ENCODE measurements at regions not wholly inside any gene's neighbourhood (a gene's known extent, or its start where the extent isn't known, plus 50 kb on each side); places are given as distances from the start of the nearest gene placed in this dataset.

DNA sequence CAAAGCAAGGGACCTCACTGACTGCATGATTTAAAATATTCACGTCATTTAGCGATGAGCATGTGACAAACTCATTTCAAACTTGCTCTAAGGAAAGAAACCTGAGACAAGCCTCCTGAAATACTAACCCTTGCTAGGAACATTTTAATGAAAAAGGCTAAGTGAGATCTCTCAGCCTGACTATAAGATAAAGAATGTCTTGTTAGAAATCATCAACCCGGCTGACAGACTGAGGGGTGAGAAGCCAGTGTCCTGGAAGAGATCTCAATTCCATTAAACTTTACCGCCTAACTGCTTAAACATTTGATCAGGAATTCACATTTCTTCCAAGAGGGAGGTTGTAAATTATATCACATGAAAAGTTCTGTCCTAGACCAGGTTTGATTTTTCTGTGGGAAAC is 274.8 kb upstream of the EXOC2 start:
- Histone ChIP-seq H3K36me3 (replicated peaks in 1 of 2; ENCODE audit: control insufficient read depth in 1 of 2, insufficient read depth in 2 of 2, low read length in 2 of 2) (no peaks in the 10 kb centered on the region), H3K27me3 (ENCODE audit: control insufficient read depth in 2 of 2, insufficient read depth in 2 of 2, low read length in 2 of 2) (no peaks in the 10 kb centered on the region), H3K79me2 (ENCODE audit: insufficient read depth, low read length) (no peaks in the 10 kb centered on the region), H3K9me3 (replicated peaks in 1 of 2; ENCODE audit: control insufficient read depth in 1 of 2, insufficient read depth in 1 of 2, low read length in 2 of 2) (no peaks in the 10 kb centered on the region), H3K4me1 (ENCODE audit: control insufficient read depth in 1 of 2, insufficient read depth in 2 of 2, low read length in 2 of 2) (no peaks in the 10 kb centered on the region), H4K20me1 (ENCODE audit: insufficient read depth, low read length) (no peaks in the 10 kb centered on the region), H3K27ac (ENCODE audit: low read depth in 1 of 2, low read length in 2 of 2) (no peak overlapping the region), H3K4me2 (replicated peaks; ENCODE audit: extremely low read depth, low read length, poor library complexity, severe bottlenecking) (no peak overlapping the region), H2AFZ (ENCODE audit: insufficient read depth, low read depth, low read length, poor library complexity, severe bottlenecking) (no peak overlapping the region), H3K4me3 (replicated peaks in 1 of 3; ENCODE audit: low read depth in 2 of 3, low read length in 3 of 3) (no peak overlapping the region), H3K9ac (ENCODE audit: insufficient read depth, low read length, poor library complexity, severe bottlenecking) (no peak overlapping the region)
- Mint-ChIP-seq H3K9me3 (peaks cover 0 to 6% (median 2%) of the 10 kb centered on the region in 7 donors), H3K4me3 (no peak overlapping the region), H3K36me3 (no peaks in the 10 kb centered on the region), H3K27me3 (ENCODE audit: low read depth in 3 of 3) (peaks cover 2 to 8% (median 3%) of the 10 kb centered on the region in 3 donors), H3K27ac (no peak overlapping the region), H3K4me1 (no peaks in the 10 kb centered on the region)
- TF ChIP-seq, protein P1, sequence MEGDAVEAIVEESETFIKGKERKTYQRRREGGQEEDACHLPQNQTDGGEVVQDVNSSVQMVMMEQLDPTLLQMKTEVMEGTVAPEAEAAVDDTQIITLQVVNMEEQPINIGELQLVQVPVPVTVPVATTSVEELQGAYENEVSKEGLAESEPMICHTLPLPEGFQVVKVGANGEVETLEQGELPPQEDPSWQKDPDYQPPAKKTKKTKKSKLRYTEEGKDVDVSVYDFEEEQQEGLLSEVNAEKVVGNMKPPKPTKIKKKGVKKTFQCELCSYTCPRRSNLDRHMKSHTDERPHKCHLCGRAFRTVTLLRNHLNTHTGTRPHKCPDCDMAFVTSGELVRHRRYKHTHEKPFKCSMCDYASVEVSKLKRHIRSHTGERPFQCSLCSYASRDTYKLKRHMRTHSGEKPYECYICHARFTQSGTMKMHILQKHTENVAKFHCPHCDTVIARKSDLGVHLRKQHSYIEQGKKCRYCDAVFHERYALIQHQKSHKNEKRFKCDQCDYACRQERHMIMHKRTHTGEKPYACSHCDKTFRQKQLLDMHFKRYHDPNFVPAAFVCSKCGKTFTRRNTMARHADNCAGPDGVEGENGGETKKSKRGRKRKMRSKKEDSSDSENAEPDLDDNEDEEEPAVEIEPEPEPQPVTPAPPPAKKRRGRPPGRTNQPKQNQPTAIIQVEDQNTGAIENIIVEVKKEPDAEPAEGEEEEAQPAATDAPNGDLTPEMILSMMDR (IDR thresholded peaks at IDR 0.05), result no peak
- WGBS (ENCODE audit: insufficient coverage), result 92% methylated on average over 2 of the region's 4 CpGs
- intact Hi-C loops (cut with micrococcal nuclease), result no loop called here
- no peak for DNase-seq

GRCh38 chr6:965343-965742 is 272.4 kb upstream of the EXOC2 start:
- H3K4me1 ChIP-seq (ENCODE audit: control insufficient read depth in 1 of 2, insufficient read depth in 2 of 2, low read length in 2 of 2), result no peaks in the 10 kb centered on the region
- H3K4me3 ChIP-seq (replicated peaks in 1 of 3; ENCODE audit: low read depth in 2 of 3, low read length in 3 of 3), result no peak overlapping the region
- no peak overlapping the region for H3K27ac ChIP-seq (ENCODE audit: low read depth in 1 of 2, low read length in 2 of 2)
- DNase-seq, result no peak
- TF ChIP-seq, protein P1 (IDR thresholded peaks at IDR 0.05), result no peak
- intact Hi-C loops (cut with micrococcal nuclease), result no loop called here
- no peaks in the 10 kb centered on the region for H3K36me3 ChIP-seq (replicated peaks in 1 of 2; ENCODE audit: control insufficient read depth in 1 of 2, insufficient read depth in 2 of 2, low read length in 2 of 2)
- no peaks in the 10 kb centered on the region for H3K4me1 Mint-ChIP-seq
- no peak overlapping the region for H3K4me3 Mint-ChIP-seq
- peaks cover 6 to 8% (median 6%) of the 10 kb centered on the region in 3 donors for H3K27me3 Mint-ChIP-seq (ENCODE audit: low read depth in 3 of 3)
- no peaks in the 10 kb centered on the region for H3K36me3 Mint-ChIP-seq
- no peaks in the 10 kb centered on the region for H3K27me3 ChIP-seq (ENCODE audit: control insufficient read depth in 2 of 2, insufficient read depth in 2 of 2, low read length in 2 of 2)
- H2AFZ ChIP-seq (ENCODE audit: insufficient read depth, low read depth, low read length, poor library complexity, severe bottlenecking), result no peak overlapping the region
- H3K4me2 ChIP-seq (replicated peaks; ENCODE audit: extremely low read depth, low read length, poor library complexity, severe bottlenecking), result no peak overlapping the region
- no peaks in the 10 kb centered on the region for H3K9me3 ChIP-seq (replicated peaks in 1 of 2; ENCODE audit: control insufficient read depth in 1 of 2, insufficient read depth in 1 of 2, low read length in 2 of 2)
- 100% methylated on average over 2 of the region's 2 CpGs for WGBS (ENCODE audit: insufficient coverage)
- no peak overlapping the region for H3K9ac ChIP-seq (ENCODE audit: insufficient read depth, low read length, poor library complexity, severe bottlenecking)
- H4K20me1 ChIP-seq (ENCODE audit: insufficient read depth, low read length), result no peaks in the 10 kb centered on the region
- no peak overlapping the region for H3K27ac Mint-ChIP-seq
- peaks cover 0 to 4% (median 2%) of the 10 kb centered on the region in 7 donors for H3K9me3 Mint-ChIP-seq
- no peaks in the 10 kb centered on the region for H3K79me2 ChIP-seq (ENCODE audit: insufficient read depth, low read length)
